Activated CD4-positive, CD25-positive, alpha-beta regulatory T cell treated with anti-CD3 and anti-CD28 coated beads, Interleukin-2, amount 50 U/mL, for 24 hours (primary cell): ENCODE measurements at regions not wholly inside any gene's neighbourhood (a gene's known extent, or its start where the extent isn't known, plus 50 kb on each side); places are given as distances from the start of the nearest gene placed in this dataset.

Experiments used
- ATAC-seq, 2 donors: fragments of 150-1000 bp; cut with Tn5 transposase; one replicate each; pipeline ENCODE4 v1.10.0; 2021; ENCODE audit warnings: mild to moderate bottlenecking in 1 of 2, moderate library complexity in 1 of 2

DNA sequence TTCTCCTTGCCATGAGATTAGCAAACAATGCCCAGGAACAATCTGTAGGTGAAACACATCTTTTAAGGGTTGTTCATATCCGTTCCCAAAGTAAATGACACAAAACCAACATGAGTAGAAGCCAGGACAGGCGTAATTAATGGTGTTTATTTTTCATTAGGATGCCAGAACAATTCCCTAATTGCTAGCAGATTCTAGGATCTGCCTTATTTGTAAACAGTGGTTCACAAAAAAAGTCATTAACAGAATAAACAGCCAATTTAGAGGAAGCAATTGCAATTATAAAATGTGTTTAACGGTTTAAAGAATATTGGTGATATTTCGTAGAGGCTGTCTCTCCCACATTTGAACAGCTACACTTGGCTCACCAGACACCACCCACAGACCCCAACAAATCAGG is 250.6 kb upstream of the GPR26 start:
- no peak for ATAC-seq

DNA sequence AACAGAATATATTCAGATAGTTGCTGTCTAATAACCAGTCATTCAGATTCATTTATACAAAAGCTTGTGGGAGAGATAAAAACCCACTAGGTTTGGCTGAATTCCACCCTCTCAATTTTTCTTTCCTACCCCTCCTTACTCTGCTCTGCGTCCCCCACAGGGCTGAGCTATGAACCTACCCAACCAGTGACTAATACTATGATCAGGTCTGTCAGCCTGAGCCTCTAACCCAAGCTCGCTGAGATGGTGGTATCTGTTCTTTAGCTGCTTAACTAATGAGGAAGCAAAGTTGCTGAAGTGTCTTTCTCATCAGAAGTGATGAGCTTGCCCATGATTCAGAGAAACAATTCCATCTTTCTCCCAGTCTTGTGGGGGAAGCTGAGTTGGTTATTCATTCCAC is 248.7 kb upstream of the GPR26 start:
- ATAC-seq = no peak

DNA sequence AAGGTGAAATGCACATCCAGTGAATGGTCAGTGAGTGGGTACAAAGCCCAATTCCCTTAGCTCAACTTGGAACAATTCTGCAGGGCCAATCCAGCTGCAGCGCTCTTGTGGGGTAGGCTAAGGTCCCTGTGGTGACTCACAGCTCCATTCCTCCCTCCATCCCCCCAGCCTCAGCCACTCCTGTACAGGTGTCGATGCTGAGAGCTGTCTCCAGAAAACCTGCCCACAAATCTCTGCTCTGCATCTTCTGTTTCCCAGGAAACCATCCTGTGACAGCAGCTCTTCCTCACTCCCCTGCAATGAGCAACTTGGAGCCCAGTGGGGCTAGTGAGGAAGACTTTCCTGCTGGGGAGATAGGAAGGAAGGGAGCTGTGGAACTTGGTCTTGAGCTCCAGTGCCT is 244.7 kb upstream of the GPR26 start:
- ATAC-seq = no peak

DNA sequence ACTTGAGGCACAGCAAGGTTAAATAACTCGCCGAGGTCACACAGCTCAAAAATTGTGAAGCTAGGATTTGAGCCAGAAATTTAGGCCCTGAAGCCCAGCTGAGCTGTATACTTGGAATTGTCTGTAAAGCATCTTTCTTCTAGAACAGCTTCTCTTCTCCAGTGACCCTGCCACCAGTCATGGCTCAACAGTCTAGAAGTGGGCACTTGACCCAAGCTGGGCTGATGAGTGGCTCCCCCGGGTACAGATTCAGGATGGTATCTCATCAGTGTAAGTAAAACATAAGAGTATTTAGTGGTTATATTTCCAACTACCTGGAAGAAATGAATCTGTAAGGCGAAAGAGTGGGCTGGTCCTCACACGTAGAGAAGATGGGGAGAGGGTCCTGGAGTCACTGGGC is 243.9 kb upstream of the GPR26 start:
- no peak for ATAC-seq

GRCh38 chr10:123424537-123424936 is 241.6 kb upstream of the GPR26 start:
- ATAC-seq = no peak

DNA sequence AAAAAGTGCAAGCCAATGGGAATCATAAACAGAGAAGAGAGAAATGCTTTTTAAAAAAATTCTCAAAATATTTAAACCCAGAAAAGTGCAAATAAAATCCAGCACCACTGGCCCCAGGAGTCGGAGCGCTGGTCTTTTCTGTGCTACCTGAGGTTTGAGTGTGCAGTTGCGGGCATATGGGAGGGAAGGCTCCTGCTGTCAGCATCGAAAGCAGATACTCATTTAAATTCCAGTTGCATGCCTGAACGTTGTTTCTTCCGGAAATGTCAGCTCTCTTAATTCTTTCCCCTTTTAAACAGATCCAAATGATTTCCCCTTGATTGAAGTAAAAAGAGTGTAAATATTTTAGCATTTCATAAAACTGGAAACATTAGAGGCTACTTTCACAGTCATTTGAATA is 240.5 kb upstream of the GPR26 start:
- no peak for ATAC-seq

- ATAC-seq = no peak
Observed at GRCh38 chr10:123427165-123427786, 238.9 kb upstream of the GPR26 start.

DNA sequence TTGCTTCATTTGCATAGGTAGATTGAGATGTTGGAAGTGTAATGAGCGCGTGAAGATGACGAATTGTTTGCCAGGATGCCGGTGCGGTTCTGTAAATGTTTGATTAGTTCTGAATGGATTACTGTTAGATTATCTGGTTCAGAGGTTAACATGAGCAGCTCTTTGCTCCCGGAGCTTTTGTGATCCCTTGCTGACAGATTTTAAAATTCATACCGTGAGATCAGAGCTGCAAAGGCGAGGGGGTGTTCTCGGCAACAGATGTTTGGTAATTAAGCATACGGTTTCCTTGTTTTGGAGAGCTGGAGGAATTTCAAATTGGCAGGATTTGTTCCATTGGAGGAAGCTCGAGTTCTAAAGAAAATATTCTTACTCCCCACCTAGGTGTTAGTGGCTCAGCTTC is 237.8 kb upstream of the GPR26 start:
- ATAC-seq = no peak

- no peak for ATAC-seq
Observed at GRCh38 chr10:123429706-123430221, 236.4 kb upstream of the GPR26 start.

DNA sequence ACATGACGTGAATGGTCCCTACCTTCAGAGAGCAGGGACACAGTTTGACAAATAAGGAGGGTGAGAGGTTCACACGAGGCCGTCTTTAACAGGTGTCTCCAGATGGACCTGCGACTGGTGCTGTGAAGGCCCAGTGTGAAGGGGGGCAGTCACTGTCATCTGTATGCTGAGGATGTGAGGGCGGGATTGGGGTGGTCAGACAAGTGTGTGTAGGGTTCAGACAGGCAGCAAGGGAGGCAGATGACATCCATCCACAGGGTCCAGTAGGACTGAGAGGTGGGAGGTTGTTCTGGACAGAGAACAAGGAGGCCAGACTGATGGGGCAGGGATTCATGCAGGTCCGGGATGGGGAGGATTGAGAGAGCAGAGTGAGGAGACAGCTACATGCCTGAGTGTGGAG is 232.6 kb upstream of the GPR26 start:
- no peak for ATAC-seq

DNA sequence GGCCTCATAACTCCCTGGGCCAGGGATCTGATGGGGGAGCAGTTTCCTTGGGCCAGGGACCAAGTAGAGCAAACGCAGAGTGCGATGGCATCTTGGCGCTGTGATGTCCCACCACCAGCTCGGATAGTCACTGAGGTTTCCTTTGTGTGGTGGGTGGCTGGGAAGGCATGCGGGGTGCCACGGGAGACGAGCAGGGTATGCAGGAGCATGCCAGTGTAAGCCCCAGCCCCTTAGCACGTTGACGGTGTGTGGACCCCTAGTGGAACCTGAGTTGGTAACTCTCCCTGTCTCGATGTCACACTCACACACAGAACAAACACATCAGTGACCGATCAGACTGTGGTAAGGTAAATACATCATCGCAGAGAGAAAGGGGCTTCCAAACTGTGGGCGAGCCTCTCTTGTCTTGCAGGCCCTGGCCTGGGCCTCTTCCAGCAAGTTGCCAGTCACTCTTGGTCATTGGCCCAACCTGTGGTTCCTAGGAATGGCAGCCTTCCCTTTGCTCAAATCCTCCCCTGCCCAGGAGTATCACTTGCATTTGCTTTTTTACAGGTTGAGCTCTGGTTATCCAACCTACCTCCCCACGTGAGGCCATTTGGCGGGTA is 231.6 kb upstream of the GPR26 start:
- ATAC-seq = no peak

GRCh38 chr10:123442901-123443300 is 223.3 kb upstream of the GPR26 start:
- ATAC-seq = no peak

- no peak for ATAC-seq
Observed at GRCh38 chr10:123443924-123444323, 222.2 kb upstream of the GPR26 start.

DNA sequence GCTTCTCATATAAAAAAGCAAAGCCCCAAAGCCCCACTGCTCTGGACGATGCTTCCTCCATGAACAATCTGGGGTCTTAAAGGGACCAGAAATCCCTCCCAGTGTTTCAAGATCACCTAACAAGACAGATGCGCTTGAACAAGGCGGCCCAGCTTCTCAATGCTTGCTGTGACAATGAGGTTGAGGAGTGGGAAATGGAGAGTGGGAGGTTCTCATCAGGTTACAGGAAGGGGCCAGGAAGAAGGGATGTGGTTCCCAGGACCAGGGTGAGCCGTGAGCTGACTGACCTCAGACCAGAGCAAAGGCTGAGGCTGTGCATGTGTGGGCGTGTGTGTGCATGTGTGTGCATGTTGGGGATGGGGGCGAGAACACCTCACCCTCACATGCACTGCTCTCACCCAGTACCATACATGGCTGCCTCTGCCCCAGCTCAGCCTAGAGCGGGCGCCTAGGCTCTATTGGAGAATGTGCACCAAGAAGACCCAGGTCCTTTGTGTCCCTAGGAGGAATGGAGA is 220.8 kb upstream of the GPR26 start:
- no peak for ATAC-seq

DNA sequence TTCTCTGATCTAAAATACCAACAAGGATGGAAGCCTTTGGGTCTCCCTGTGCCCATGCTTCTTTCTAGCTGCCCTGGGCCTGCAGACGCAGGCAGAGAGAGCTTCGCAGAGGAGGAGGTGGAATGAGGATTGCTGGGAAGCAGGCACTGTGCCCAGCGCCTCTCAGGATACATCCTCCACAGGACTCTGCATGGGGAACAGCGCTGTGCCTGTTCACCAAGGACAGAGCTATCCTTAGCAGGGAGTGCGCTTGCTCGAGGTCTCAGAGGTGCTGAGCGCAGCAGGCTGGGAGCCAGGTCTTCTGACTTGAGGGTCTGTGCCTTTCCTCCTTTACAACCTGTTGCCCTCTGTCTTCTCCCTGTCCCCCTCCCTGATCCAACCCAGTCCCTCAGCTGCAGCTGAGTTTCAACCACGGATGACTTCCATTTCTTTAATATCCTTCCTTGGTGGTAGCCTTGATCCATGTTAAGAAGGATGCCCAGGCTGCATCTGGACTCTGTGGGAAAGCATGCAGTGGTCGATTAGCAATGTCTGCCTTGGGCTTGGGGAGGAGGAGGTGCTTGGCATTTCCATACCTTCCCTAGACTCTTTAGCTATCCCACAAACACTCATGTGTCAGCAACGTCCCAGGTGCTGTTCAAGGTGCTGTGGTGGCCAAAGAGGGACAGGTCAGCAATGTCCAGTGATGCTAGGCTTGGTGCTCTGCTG is 219.6 kb upstream of the GPR26 start:
- ATAC-seq = no peak

DNA sequence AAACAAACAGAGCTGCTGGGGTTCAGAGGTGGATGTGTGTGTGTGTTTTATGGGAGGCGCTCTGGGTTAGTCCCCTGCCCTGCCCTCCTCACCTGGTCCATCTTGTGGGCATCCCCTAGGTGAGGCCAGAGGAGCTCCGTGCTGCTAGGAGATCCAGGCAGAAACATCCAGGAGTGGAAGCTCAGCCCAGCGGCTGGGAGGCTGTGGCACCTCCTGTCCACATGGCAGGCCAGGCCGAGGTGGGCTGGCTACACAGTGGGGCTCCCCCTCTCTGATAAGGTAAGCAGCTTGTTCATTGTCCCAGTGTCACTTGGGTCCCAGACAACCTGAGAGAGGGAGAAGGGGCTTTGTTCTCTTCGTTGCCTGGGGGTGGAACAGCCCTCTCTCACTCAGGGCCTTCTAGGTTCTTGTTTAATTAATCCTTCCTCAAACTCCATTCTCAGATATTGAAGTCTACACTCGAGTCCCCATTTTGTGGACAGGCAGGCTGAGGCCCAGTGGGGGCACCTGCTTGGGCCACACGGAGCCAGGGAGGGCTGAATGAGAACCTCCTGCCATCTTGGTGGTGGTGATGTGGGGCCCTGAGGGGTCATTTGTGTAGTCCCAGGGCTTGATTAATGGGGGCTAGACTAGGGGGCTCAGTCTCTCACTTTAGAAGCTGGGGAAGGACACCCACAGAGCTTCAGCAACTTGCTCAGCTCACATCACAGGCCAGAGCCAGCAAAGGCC is 216.8 kb upstream of the GPR26 start:
- ATAC-seq = no peak

- ATAC-seq = no peak
Observed at GRCh38 chr10:123450956-123451605, 215.1 kb upstream of the GPR26 start.

DNA sequence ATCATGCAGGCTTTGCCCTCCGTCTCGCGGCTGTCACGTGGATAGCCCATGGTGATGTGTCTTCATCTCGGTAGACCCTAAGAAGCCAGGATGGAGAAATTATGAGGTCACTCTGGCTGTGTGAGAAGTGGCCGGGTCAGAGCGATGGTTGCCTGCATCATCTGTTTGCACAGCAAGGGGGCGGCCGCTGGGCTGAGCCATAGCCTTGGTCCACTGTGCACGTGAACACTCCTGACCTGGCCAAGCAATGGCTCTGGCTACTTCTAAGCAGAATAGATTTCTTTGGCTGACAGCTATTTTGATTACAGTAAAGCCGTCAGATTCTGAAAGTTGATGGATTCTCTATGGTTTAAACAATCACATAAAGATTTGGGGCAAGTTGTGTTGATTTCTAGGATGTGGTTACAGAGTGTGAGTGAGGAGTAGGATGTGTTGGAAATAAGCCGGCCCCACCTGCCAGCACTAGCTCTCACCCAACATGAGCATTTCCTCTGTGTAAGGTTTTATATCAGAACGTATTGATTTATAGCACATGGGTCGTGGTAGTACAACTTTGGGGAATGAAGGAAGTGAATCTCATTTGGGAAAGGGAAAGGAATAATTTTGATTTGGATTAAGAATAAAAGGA is 214.4 kb upstream of the GPR26 start:
- ATAC-seq = no peak

DNA sequence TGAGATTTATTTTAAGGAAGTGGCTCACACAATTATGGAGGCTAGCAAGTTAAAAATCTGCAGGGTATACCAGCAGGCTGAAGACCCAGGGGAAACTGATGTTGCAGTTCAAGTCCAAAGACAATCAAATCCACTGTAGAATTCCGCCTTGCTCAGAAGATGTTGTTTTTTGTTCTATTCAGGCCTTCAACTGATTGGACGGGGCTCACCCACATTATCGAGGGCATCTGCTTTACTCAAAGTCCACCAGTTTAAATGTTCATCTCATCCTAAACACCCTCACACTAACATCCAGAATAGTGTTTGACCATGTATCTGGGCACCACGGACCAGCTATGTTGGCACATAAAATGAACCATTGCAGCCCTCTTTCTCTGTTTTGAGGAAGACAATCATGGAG is 211.2 kb upstream of the GPR26 start:
- no peak for ATAC-seq

DNA sequence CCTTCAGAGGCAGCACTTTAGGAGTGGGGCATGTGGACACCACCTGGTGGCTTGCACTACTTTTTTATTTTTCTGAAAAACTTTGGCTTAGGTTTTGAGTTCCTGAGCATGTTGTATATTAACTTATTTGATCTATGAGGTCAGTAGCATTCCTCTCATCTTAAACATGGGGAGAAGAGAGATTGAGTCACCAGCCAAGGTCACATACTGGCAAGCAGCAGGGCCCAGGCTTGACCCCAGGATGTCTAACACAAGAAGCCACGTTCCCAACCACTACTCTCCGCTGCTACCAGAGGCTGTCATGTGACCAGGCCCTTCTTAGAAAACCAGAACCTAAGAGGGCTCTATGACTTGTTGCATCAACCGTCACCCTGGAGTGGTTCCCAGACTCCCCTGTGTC is 210.3 kb upstream of the GPR26 start:
- ATAC-seq = no peak

DNA sequence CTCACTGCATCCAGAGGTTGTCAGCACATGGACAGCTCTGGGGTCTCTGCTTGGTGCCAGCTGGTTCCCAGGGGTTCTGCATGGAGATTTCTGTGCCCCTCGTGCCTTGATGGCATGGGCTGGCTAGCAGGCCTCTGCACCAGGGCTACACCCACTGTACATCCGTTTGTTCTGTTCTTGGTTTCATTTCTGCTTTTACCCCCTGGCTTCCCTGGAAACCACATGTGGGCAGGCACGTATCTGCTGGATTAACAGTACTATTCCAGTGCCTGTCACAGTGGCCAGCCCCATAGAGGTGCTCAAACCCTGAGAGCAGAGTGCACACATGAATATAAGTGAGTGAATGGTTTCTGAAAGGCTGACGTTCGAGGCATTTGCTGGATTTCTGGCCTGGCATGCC is 207.2 kb upstream of the GPR26 start:
- ATAC-seq = no peak

DNA sequence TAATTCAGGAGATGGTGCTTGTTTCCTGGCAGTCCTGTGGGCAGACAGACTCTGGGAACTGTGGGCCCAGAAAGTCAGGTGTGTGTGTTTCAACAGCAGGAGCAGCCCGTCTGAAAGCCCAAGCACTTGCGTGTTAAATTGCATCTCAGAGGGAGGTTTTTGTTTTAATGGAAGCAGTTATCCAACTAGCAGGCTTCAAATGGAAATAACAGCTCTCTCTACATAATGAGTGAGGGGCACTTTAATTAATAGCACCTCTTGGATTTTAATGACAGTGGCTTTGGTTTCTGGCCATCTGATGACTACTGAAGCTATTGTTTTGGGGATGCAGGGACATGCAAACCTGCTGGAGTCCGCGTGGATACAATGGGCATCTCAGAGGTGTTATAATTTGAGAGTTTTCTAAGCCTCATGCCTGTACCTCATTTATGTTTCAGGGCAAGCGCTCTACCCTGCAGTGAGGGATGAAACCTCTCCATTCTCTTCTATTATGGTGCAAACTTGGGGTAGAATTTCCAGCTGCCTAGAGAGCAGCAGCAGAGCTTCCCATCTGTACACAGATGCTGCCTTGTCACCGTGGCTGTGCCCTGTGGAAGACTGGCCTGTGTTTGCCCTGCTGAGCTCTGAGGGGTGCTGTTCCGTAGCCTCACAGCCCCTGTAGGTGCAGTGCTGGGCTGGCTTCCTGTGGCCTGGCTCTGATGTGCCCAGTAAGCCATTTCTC is 206.6 kb upstream of the GPR26 start:
- no peak for ATAC-seq
